GM23338 (cell line): ENCODE measurements at regions not wholly inside any gene's neighbourhood (a gene's known extent, or its start where the extent isn't known, plus 50 kb on each side); places are given as distances from the start of the nearest gene placed in this dataset.

ENCODE experiments used
- ATAC-seq: fragments of 200-7000 bp; cut with Tn5 transposase; 3 replicates; pipeline ENCODE4 v1.9.1; 2020
- DNase-seq: peaks from one replicate; pipeline ENCODE4 v3.0.0-alpha.2; 2015; ENCODE audit warnings: low spot score
- H2AFZ ChIP-seq: fragments of 200-600 bp; sonication (generic); 2 replicates; pipeline ENCODE4 v1.8.0; 2016; ENCODE audit warnings: antibody characterized with exemption, mild to moderate bottlenecking, moderate library complexity
- H3F3A ChIP-seq: fragments of 200-600 bp; sonication (generic); replicated peaks from 2 replicates; pipeline ENCODE4 v1.8.0; 2017; ENCODE audit warnings: antibody characterized with exemption, mixed run types, low read depth
- H3K27ac ChIP-seq: fragments of 200-600 bp; sonication (generic); 2 replicates; pipeline ENCODE4 v1.6.1; 2016; ENCODE audit warnings: low read depth
- H3K27me3 ChIP-seq: fragments of 200-600 bp; sonication (generic); 2 replicates; pipeline ENCODE4 v1.8.0; 2016; ENCODE audit warnings: mild to moderate bottlenecking, mixed run types, moderate library complexity; ENCODE audit not compliant: insufficient read depth
- H3K36me3 ChIP-seq: fragments of 200-600 bp; sonication (generic); 2 replicates; pipeline ENCODE4 v1.8.0; 2016; ENCODE audit warnings: mild to moderate bottlenecking; ENCODE audit not compliant: insufficient read depth
- H3K4me1 ChIP-seq: fragments of 200-600 bp; sonication (generic); 2 replicates; pipeline ENCODE4 v1.8.0; 2016; ENCODE audit warnings: mild to moderate bottlenecking, moderate library complexity; ENCODE audit not compliant: insufficient read depth
- H3K4me2 ChIP-seq: fragments of 200-600 bp; sonication (generic); 2 replicates; pipeline ENCODE4 v1.7.1; 2017; ENCODE audit warnings: mixed run types
- H3K4me3 ChIP-seq: fragments of 200-600 bp; sonication (generic); 2 replicates; pipeline ENCODE4 v1.6.1; 2016; ENCODE audit warnings: mixed run types
- H3K79me2 ChIP-seq: fragments of 200-600 bp; sonication (generic); replicated peaks from 2 replicates; pipeline ENCODE4 v1.8.0; 2017; ENCODE audit warnings: mild to moderate bottlenecking; ENCODE audit not compliant: insufficient read depth
- H3K9me2 ChIP-seq: fragments of 200-600 bp; sonication (generic); 2 replicates; pipeline ENCODE4 v1.8.0; 2017; ENCODE audit not compliant: insufficient read depth
- H4K20me1 ChIP-seq: fragments of 200-600 bp; sonication (generic); replicated peaks from 2 replicates; pipeline ENCODE4 v1.8.0; 2017; ENCODE audit warnings: mild to moderate bottlenecking; ENCODE audit not compliant: insufficient read depth
- H3K27ac Mint-ChIP-seq: 2 replicates; pipeline ENCODE4 v1.8.0; 2020; ENCODE audit warnings: inconsistent platforms, mild to moderate bottlenecking, moderate library complexity, mixed read lengths
- H3K27me3 Mint-ChIP-seq: 3 replicates; pipeline ENCODE4 v1.8.0; 2022; ENCODE audit warnings: low read depth, mild to moderate bottlenecking, moderate library complexity, mixed read lengths, inconsistent platforms; ENCODE audit not compliant: insufficient read depth, poor library complexity
- H3K36me3 Mint-ChIP-seq: 3 replicates; pipeline ENCODE4 v1.8.0; 2021; ENCODE audit warnings: low read depth, mild to moderate bottlenecking, inconsistent platforms, moderate library complexity, mixed read lengths
- H3K4me1 Mint-ChIP-seq: 3 replicates; pipeline ENCODE4 v1.8.0; 2020; ENCODE audit warnings: mild to moderate bottlenecking, inconsistent platforms, mixed read lengths
- H3K4me3 Mint-ChIP-seq: 3 replicates; pipeline ENCODE4 v1.8.0; 2021; ENCODE audit warnings: moderate library complexity, mild to moderate bottlenecking, inconsistent platforms, mixed read lengths
- H3K9me3 Mint-ChIP-seq: 3 replicates; pipeline ENCODE4 v1.8.0; 2020; ENCODE audit warnings: moderate library complexity, mild to moderate bottlenecking, inconsistent platforms, mixed read lengths
- CREB1 ChIP-seq: fragments of 250-450 bp; sonication (Bioruptor Pico); IDR thresholded peaks from 2 replicates; pipeline ENCODE4 v1.5.0; 2020; ENCODE audit warnings: low read depth, mild to moderate bottlenecking, moderate library complexity
- EZH2 ChIP-seq: fragments of 200-600 bp; sonication (generic); IDR thresholded peaks from one replicate; pipeline ENCODE4 v1.8.0; 2017; ENCODE audit warnings: antibody characterized with exemption, mild to moderate bottlenecking, low read depth; ENCODE audit not compliant: unreplicated experiment
- EZH2phosphoT487 ChIP-seq: fragments of 200-600 bp; sonication (generic); IDR thresholded peaks from one replicate; pipeline ENCODE4 v1.8.1; 2018; ENCODE audit warnings: antibody characterized with exemption; ENCODE audit not compliant: unreplicated experiment
- JUNB ChIP-seq: IDR thresholded peaks from one replicate; pipeline ENCODE4 v1.6.1; 2016; ENCODE audit warnings: antibody characterized with exemption; ENCODE audit not compliant: unreplicated experiment
- NANOG ChIP-seq: IDR thresholded peaks from 2 replicates; pipeline ENCODE4 v1.6.1; 2016; ENCODE audit warnings: antibody characterized with exemption, borderline replicate concordance
- POLR2AphosphoS5 ChIP-seq: IDR thresholded peaks from 2 replicates; pipeline ENCODE4 v1.6.1; 2016; ENCODE audit warnings: antibody characterized with exemption, low read depth
- STAT1 ChIP-seq: IDR thresholded peaks from one replicate; pipeline ENCODE4 v1.6.1; 2016; ENCODE audit warnings: antibody characterized with exemption; ENCODE audit not compliant: unreplicated experiment
- ZNF114 ChIP-seq: fragments of 250-450 bp; sonication (Bioruptor Pico); IDR thresholded peaks from 2 replicates; pipeline ENCODE4 v1.5.0; 2020; ENCODE audit warnings: mild to moderate bottlenecking, moderate library complexity
- ZNF331 ChIP-seq: fragments of 250-450 bp; sonication (Bioruptor Pico); IDR thresholded peaks from 2 replicates; pipeline ENCODE4 v1.5.0; 2020; ENCODE audit warnings: low read depth, mild to moderate bottlenecking, moderate library complexity
- TF ChIP-seq, protein P1 (sequence below): IDR thresholded peaks from one replicate; pipeline ENCODE4 v1.6.1; 2018; ENCODE audit warnings: antibody characterized with exemption; ENCODE audit not compliant: unreplicated experiment
- TF ChIP-seq, protein P2 (sequence below): fragments of 250-450 bp; sonication (Bioruptor Pico); IDR thresholded peaks from 2 replicates; pipeline ENCODE4 v1.5.0; 2020; ENCODE audit warnings: mild to moderate bottlenecking, moderate library complexity
- TF ChIP-seq, protein P3 (sequence below): IDR thresholded peaks from 2 replicates; pipeline ENCODE4 v1.6.1; 2016; ENCODE audit warnings: antibody characterized with exemption
- TF ChIP-seq, protein P4 (sequence below), 2 experiments: fragments of 200-600 bp in 1 of 2; sonication (generic) in 1 of 2; conservative IDR thresholded peaks; 2 replicates each; pipeline versions ENCODE4 v1.5.1 to v1.6.1; 2016 to 2017; ENCODE audit warnings: antibody characterized with exemption in 2 of 2, low read depth in 2 of 2, mild to moderate bottlenecking in 2 of 2, moderate library complexity in 1 of 2

DNA sequence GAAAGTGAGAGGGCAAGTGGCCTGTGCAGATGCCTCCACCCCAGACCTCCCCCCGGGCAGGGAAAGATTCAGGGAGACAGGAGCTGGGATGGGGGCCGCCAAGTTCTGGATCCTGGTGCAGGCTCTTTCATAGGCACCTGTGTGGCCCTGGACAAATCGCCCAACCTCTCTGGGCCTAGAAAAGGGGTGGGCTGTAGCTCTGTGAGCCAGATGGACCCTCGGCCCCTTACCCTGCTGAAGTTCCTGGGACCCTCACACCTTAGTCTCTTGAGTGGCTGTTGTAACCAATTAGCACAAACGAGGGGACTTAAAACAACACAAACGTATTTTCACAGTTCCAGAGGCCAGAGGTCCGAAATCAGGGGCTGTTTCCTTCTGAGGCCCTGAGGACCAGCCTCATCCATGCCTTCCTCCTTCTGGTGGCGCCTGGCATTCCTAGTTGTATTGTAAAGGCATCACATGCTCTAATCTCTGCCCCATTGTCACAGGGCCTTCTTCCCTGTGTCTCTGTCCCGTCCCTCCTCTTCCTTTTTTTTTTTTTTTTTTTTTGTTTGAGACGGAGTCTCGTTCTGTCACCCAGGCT, 352.6 kb downstream of the SEC14L1 start:
- no peak for ATAC-seq
- no peak overlapping the region for H3K4me3 ChIP-seq
- H3K27ac ChIP-seq = no peak overlapping the region
- Mint-ChIP-seq H3K27me3 (peaks cover 2% of the 10 kb centered on the region), H3K4me1 (peaks cover 2% of the 10 kb centered on the region; the same call in 1 of the 3 replicates), H3K9me3 (no peaks in the 10 kb centered on the region), H3K36me3 (peaks cover 45% of the 10 kb centered on the region), H3K27ac (no peak overlapping the region), H3K4me3 (no peak overlapping the region)
- H3K79me2 ChIP-seq = no peaks in the 10 kb centered on the region
- no peaks in the 10 kb centered on the region for H4K20me1 ChIP-seq
- no peak overlapping the region for H2AFZ ChIP-seq
- H3F3A ChIP-seq = peaks cover 10% of the 10 kb centered on the region
- no peak for DNase-seq
- H3K9me2 ChIP-seq = no peaks in the 10 kb centered on the region
- H3K4me2 ChIP-seq = no peak overlapping the region
- no peaks in the 10 kb centered on the region for H3K36me3 ChIP-seq
- no peaks in the 10 kb centered on the region for H3K27me3 ChIP-seq
- TF ChIP-seq ZNF114 (CRISPR knock-in tag) = no peak
- no peak for TF ChIP-seq NANOG
- TF ChIP-seq JUNB = no peak
- no peak for TF ChIP-seq ZNF331 (CRISPR knock-in tag)
- TF ChIP-seq POLR2AphosphoS5 = no peak
- TF ChIP-seq, protein P1, sequence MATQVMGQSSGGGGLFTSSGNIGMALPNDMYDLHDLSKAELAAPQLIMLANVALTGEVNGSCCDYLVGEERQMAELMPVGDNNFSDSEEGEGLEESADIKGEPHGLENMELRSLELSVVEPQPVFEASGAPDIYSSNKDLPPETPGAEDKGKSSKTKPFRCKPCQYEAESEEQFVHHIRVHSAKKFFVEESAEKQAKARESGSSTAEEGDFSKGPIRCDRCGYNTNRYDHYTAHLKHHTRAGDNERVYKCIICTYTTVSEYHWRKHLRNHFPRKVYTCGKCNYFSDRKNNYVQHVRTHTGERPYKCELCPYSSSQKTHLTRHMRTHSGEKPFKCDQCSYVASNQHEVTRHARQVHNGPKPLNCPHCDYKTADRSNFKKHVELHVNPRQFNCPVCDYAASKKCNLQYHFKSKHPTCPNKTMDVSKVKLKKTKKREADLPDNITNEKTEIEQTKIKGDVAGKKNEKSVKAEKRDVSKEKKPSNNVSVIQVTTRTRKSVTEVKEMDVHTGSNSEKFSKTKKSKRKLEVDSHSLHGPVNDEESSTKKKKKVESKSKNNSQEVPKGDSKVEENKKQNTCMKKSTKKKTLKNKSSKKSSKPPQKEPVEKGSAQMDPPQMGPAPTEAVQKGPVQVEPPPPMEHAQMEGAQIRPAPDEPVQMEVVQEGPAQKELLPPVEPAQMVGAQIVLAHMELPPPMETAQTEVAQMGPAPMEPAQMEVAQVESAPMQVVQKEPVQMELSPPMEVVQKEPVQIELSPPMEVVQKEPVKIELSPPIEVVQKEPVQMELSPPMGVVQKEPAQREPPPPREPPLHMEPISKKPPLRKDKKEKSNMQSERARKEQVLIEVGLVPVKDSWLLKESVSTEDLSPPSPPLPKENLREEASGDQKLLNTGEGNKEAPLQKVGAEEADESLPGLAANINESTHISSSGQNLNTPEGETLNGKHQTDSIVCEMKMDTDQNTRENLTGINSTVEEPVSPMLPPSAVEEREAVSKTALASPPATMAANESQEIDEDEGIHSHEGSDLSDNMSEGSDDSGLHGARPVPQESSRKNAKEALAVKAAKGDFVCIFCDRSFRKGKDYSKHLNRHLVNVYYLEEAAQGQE = no peak
- TF ChIP-seq, protein P2, sequence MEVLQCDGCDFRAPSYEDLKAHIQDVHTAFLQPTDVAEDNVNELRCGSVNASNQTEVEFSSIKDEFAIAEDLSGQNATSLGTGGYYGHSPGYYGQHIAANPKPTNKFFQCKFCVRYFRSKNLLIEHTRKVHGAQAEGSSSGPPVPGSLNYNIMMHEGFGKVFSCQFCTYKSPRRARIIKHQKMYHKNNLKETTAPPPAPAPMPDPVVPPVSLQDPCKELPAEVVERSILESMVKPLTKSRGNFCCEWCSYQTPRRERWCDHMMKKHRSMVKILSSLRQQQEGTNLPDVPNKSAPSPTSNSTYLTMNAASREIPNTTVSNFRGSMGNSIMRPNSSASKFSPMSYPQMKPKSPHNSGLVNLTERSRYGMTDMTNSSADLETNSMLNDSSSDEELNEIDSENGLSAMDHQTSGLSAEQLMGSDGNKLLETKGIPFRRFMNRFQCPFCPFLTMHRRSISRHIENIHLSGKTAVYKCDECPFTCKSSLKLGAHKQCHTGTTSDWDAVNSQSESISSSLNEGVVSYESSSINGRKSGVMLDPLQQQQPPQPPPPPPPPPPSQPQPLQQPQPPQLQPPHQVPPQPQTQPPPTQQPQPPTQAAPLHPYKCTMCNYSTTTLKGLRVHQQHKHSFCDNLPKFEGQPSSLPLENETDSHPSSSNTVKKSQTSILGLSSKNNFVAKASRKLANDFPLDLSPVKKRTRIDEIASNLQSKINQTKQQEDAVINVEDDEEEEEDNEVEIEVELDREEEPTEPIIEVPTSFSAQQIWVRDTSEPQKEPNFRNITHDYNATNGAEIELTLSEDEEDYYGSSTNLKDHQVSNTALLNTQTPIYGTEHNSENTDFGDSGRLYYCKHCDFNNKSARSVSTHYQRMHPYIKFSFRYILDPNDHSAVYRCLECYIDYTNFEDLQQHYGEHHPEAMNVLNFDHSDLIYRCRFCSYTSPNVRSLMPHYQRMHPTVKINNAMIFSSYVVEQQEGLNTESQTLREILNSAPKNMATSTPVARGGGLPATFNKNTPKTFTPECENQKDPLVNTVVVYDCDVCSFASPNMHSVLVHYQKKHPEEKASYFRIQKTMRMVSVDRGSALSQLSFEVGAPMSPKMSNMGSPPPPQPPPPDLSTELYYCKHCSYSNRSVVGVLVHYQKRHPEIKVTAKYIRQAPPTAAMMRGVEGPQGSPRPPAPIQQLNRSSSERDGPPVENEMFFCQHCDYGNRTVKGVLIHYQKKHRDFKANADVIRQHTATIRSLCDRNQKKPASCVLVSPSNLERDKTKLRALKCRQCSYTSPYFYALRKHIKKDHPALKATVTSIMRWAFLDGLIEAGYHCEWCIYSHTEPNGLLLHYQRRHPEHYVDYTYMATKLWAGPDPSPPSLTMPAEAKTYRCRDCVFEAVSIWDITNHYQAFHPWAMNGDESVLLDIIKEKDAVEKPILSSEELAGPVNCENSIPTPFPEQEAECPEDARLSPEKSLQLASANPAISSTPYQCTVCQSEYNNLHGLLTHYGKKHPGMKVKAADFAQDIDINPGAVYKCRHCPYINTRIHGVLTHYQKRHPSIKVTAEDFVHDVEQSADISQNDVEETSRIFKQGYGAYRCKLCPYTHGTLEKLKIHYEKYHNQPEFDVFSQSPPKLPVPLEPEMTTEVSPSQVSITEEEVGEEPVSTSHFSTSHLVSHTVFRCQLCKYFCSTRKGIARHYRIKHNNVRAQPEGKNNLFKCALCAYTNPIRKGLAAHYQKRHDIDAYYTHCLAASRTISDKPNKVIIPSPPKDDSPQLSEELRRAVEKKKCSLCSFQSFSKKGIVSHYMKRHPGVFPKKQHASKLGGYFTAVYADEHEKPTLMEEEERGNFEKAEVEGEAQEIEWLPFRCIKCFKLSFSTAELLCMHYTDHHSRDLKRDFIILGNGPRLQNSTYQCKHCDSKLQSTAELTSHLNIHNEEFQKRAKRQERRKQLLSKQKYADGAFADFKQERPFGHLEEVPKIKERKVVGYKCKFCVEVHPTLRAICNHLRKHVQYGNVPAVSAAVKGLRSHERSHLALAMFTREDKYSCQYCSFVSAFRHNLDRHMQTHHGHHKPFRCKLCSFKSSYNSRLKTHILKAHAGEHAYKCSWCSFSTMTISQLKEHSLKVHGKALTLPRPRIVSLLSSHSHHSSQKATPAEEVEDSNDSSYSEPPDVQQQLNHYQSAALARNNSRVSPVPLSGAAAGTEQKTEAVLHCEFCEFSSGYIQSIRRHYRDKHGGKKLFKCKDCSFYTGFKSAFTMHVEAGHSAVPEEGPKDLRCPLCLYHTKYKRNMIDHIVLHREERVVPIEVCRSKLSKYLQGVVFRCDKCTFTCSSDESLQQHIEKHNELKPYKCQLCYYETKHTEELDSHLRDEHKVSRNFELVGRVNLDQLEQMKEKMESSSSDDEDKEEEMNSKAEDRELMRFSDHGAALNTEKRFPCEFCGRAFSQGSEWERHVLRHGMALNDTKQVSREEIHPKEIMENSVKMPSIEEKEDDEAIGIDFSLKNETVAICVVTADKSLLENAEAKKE (CRISPR knock-in tag) = no peak
- no peak for TF ChIP-seq CREB1
- TF ChIP-seq, protein P3, sequence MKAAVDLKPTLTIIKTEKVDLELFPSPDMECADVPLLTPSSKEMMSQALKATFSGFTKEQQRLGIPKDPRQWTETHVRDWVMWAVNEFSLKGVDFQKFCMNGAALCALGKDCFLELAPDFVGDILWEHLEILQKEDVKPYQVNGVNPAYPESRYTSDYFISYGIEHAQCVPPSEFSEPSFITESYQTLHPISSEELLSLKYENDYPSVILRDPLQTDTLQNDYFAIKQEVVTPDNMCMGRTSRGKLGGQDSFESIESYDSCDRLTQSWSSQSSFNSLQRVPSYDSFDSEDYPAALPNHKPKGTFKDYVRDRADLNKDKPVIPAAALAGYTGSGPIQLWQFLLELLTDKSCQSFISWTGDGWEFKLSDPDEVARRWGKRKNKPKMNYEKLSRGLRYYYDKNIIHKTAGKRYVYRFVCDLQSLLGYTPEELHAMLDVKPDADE = no peak
- no peak for TF ChIP-seq EZH2
- TF ChIP-seq, protein P4, sequence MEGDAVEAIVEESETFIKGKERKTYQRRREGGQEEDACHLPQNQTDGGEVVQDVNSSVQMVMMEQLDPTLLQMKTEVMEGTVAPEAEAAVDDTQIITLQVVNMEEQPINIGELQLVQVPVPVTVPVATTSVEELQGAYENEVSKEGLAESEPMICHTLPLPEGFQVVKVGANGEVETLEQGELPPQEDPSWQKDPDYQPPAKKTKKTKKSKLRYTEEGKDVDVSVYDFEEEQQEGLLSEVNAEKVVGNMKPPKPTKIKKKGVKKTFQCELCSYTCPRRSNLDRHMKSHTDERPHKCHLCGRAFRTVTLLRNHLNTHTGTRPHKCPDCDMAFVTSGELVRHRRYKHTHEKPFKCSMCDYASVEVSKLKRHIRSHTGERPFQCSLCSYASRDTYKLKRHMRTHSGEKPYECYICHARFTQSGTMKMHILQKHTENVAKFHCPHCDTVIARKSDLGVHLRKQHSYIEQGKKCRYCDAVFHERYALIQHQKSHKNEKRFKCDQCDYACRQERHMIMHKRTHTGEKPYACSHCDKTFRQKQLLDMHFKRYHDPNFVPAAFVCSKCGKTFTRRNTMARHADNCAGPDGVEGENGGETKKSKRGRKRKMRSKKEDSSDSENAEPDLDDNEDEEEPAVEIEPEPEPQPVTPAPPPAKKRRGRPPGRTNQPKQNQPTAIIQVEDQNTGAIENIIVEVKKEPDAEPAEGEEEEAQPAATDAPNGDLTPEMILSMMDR (conservative IDR thresholded peaks at IDR 0.05; ENCODE audit: low read depth in 2 of 2) = no peak
- no peak for TF ChIP-seq EZH2phosphoT487
- TF ChIP-seq STAT1 = no peak
- H3K4me1 ChIP-seq = no peaks in the 10 kb centered on the region
